HL-60/S4 treated with retinoic acid at 250 ng/mL for 4 days and 3 days (cell line): ENCODE measurements at regions not wholly inside any gene's neighbourhood (a gene's known extent, or its start where the extent isn't known, plus 50 kb on each side); places are given as distances from the start of the nearest gene placed in this dataset.

Experiments used
- in situ Hi-C: fragments of 300-500 bp; cut with MboI; formaldehyde crosslinking; loops from 2 replicates; pipeline ENCODE4 v1.7.0; 2022; ENCODE audit warnings: low sequenced_read_pairs

GRCh38 chr9:17846948-17847655 is 268.2 kb downstream of the SH3GL2 start:
- in situ Hi-C loops = no loop called here

- in situ Hi-C loops = no loop called here
These were observed 269.0 kb downstream of the SH3GL2 start for GRCh38 chr9:17847908-17848307.

GRCh38 chr9:17852108-17852507 is 273.2 kb downstream of the SH3GL2 start:
- in situ Hi-C loops = no loop called here

GRCh38 chr9:17854487-17854886 is 275.6 kb downstream of the SH3GL2 start:
- in situ Hi-C loops = no loop called here

GRCh38 chr9:17856995-17857394 is 278.1 kb downstream of the SH3GL2 start:
- in situ Hi-C loops = no loop called here

- in situ Hi-C loops = no loop called here
These were observed 280.4 kb downstream of the SH3GL2 start for GRCh38 chr9:17859228-17859627.

GRCh38 chr9:17859987-17860386 is 281.1 kb downstream of the SH3GL2 start:
- in situ Hi-C loops = no loop called here

GRCh38 chr9:17862101-17862500 is 283.2 kb downstream of the SH3GL2 start:
- in situ Hi-C loops = no loop called here

- in situ Hi-C loops = no loop called here
These were observed 283.8 kb downstream of the SH3GL2 start for GRCh38 chr9:17862629-17863028.

- in situ Hi-C loops = no loop called here
These were observed 284.5 kb downstream of the SH3GL2 start for GRCh38 chr9:17863213-17863883.

GRCh38 chr9:17863924-17864323 is 285.1 kb downstream of the SH3GL2 start:
- in situ Hi-C loops = no loop called here

GRCh38 chr9:17864951-17865350 is 286.1 kb downstream of the SH3GL2 start:
- in situ Hi-C loops = no loop called here

GRCh38 chr9:17865881-17866280 is 287.0 kb downstream of the SH3GL2 start:
- in situ Hi-C loops = no loop called here

- in situ Hi-C loops = no loop called here
These were observed 291.9 kb downstream of the SH3GL2 start for GRCh38 chr9:17870722-17871121.

- in situ Hi-C loops = no loop called here
These were observed 292.5 kb downstream of the SH3GL2 start for GRCh38 chr9:17871213-17871890.

- in situ Hi-C loops = no loop called here
These were observed 297.0 kb downstream of the SH3GL2 start for GRCh38 chr9:17875886-17876285.

GRCh38 chr9:17876687-17877086 is 297.8 kb downstream of the SH3GL2 start:
- in situ Hi-C loops = no loop called here

GRCh38 chr9:17878810-17879370 is 300.0 kb downstream of the SH3GL2 start:
- in situ Hi-C loops = no loop called here

- in situ Hi-C loops = no loop called here
These were observed 302.5 kb downstream of the SH3GL2 start for GRCh38 chr9:17881371-17881770.

GRCh38 chr9:17882688-17883594 is 304.1 kb downstream of the SH3GL2 start:
- in situ Hi-C loops = no loop called here

GRCh38 chr9:17888066-17888465 is 309.2 kb downstream of the SH3GL2 start:
- in situ Hi-C loops = no loop called here
